H9 (cell line): ENCODE measurements at regions not wholly inside any gene's neighbourhood (a gene's known extent, or its start where the extent isn't known, plus 50 kb on each side); places are given as distances from the start of the nearest gene placed in this dataset.

Source experiments
- DNase-seq: peaks from one replicate; pipeline ENCODE4 v3.0.0-alpha.2; 2017
- H2AFZ ChIP-seq: one replicate; pipeline ENCODE4 v1.6.1; 2013; ENCODE audit warnings: mild to moderate bottlenecking, low read length, control low read depth, moderate library complexity
- H2AK5ac ChIP-seq: 2 replicates; pipeline ENCODE4 v1.6.1; 2013; ENCODE audit warnings: low read length, control low read depth, mixed read lengths; ENCODE audit not compliant: insufficient read length
- H2BK120ac ChIP-seq: one replicate; pipeline ENCODE4 v1.6.1; 2013; ENCODE audit warnings: low read depth, mild to moderate bottlenecking, low read length, control low read depth, inconsistent platforms; ENCODE audit not compliant: poor library complexity, severe bottlenecking
- H2BK12ac ChIP-seq: 2 replicates; pipeline ENCODE4 v1.6.1; 2013; ENCODE audit warnings: low read length, control low read depth, mixed read lengths, low read depth; ENCODE audit not compliant: insufficient read length
- H2BK15ac ChIP-seq: 2 replicates; pipeline ENCODE4 v1.6.1; 2013; ENCODE audit warnings: low read depth, low read length, control low read depth
- H2BK20ac ChIP-seq: one replicate; pipeline ENCODE4 v1.6.1; 2013; ENCODE audit warnings: low read depth, mild to moderate bottlenecking, low read length, control low read depth, inconsistent platforms; ENCODE audit not compliant: poor library complexity, severe bottlenecking
- H2BK5ac ChIP-seq: 2 replicates; pipeline ENCODE4 v1.6.1; 2013; ENCODE audit warnings: low read length, control low read depth, mixed read lengths; ENCODE audit not compliant: insufficient read length
- H3K14ac ChIP-seq: 2 replicates; pipeline ENCODE4 v1.6.1; 2013; ENCODE audit warnings: low read length, control low read depth; ENCODE audit not compliant: insufficient read depth
- H3K18ac ChIP-seq: 2 replicates; pipeline ENCODE4 v1.6.1; 2013; ENCODE audit warnings: low read depth, mild to moderate bottlenecking, mixed read lengths, low read length, control low read depth; ENCODE audit not compliant: insufficient read length
- H3K23ac ChIP-seq: 2 replicates; pipeline ENCODE4 v1.6.1; 2013; ENCODE audit warnings: low read length, control low read depth, mixed read lengths, low read depth; ENCODE audit not compliant: insufficient read length
- H3K23me2 ChIP-seq: 2 replicates; pipeline ENCODE4 v1.6.1; 2013; ENCODE audit warnings: low read depth, mild to moderate bottlenecking, mixed read lengths, low read length, control low read depth; ENCODE audit not compliant: insufficient read length, poor library complexity, severe bottlenecking
- H3K27ac ChIP-seq: 2 replicates; pipeline ENCODE4 v1.5.1; 2013; ENCODE audit warnings: low read length, control low read depth, mixed read lengths, low read depth; ENCODE audit not compliant: insufficient read length
- H3K27me3 ChIP-seq: 2 replicates; pipeline ENCODE4 v1.6.1; 2013; ENCODE audit warnings: low read length, control low read depth, inconsistent platforms; ENCODE audit not compliant: insufficient read depth
- H3K4ac ChIP-seq: 2 replicates; pipeline ENCODE4 v1.6.1; 2013; ENCODE audit warnings: low read depth, mild to moderate bottlenecking, control low read depth, inconsistent platforms, low read length, moderate library complexity
- H3K4me1 ChIP-seq: 2 replicates; pipeline ENCODE4 v1.6.1; 2013; ENCODE audit warnings: low read length, control low read depth, inconsistent platforms; ENCODE audit not compliant: insufficient read depth
- H3K4me2 ChIP-seq: 2 replicates; pipeline ENCODE4 v1.6.1; 2013; ENCODE audit warnings: low read length, control low read depth, mixed read lengths; ENCODE audit not compliant: insufficient read length, insufficient read depth
- H3K56ac ChIP-seq: 2 replicates; pipeline ENCODE4 v1.6.1; 2013; ENCODE audit warnings: low read depth, mild to moderate bottlenecking, mixed read lengths, low read length, control low read depth; ENCODE audit not compliant: insufficient read length
- H3K79me1 ChIP-seq: 2 replicates; pipeline ENCODE4 v1.6.1; 2013; ENCODE audit warnings: low read depth, mild to moderate bottlenecking, moderate library complexity, low read length, control low read depth, inconsistent platforms; ENCODE audit not compliant: insufficient read depth, poor library complexity, severe bottlenecking
- H3K79me2 ChIP-seq: 2 replicates; pipeline ENCODE4 v1.6.1; 2013; ENCODE audit warnings: low read length, control low read depth, inconsistent platforms; ENCODE audit not compliant: insufficient read depth
- H3K9ac ChIP-seq: 2 replicates; pipeline ENCODE4 v1.6.1; 2013; ENCODE audit warnings: low read length, control low read depth, mixed read lengths; ENCODE audit not compliant: insufficient read length; ENCODE audit errors: extremely low read depth
- H3K9me3 ChIP-seq: one replicate; pipeline ENCODE4 v1.6.1; 2013; ENCODE audit warnings: low read depth, low read length, inconsistent platforms; ENCODE audit not compliant: control insufficient read depth
- H3T11ph ChIP-seq: one replicate; pipeline ENCODE4 v1.6.1; 2013; ENCODE audit warnings: mild to moderate bottlenecking, low read length, control low read depth, inconsistent platforms
- H4K20me1 ChIP-seq: one replicate; pipeline ENCODE4 v1.6.1; 2013; ENCODE audit not compliant: control insufficient read depth, insufficient read length, insufficient read depth
- H4K5ac ChIP-seq: 2 replicates; pipeline ENCODE4 v1.6.1; 2013; ENCODE audit warnings: low read depth, mild to moderate bottlenecking, mixed read lengths, low read length, control low read depth; ENCODE audit not compliant: insufficient read length
- H4K8ac ChIP-seq: replicated peaks from 2 replicates; pipeline ENCODE4 v1.6.1; 2013; ENCODE audit warnings: low read length, control low read depth, mixed read lengths, low read depth; ENCODE audit not compliant: insufficient read length
- H4K91ac ChIP-seq: 2 replicates; pipeline ENCODE4 v1.6.1; 2013; ENCODE audit warnings: low read depth, mild to moderate bottlenecking, moderate library complexity, mixed read lengths, low read length, control low read depth; ENCODE audit not compliant: insufficient read length
- H3K27ac Mint-ChIP-seq, 3 experiments: 2 replicates in 2 of 3; 3 replicates in 1 of 3; pipeline ENCODE4 v1.8.0; 2020 to 2021; ENCODE audit warnings: mixed read lengths in 3 of 3, mild to moderate bottlenecking in 1 of 3, moderate library complexity in 1 of 3
- H3K27me3 Mint-ChIP-seq: 2 replicates; pipeline ENCODE4 v1.8.0; 2021; ENCODE audit warnings: low read depth, mild to moderate bottlenecking, moderate library complexity, mixed read lengths
- H3K36me3 Mint-ChIP-seq, 3 experiments: 2 replicates in 2 of 3; 3 replicates in 1 of 3; pipeline ENCODE4 v1.8.0; 2020 to 2021; ENCODE audit warnings: low read depth in 3 of 3, mixed read lengths in 3 of 3; ENCODE audit not compliant: insufficient read depth in 1 of 3
- H3K4me1 Mint-ChIP-seq, 2 experiments: 2 replicates each; pipeline ENCODE4 v1.8.0; 2020; ENCODE audit warnings: mixed read lengths in 2 of 2
- H3K4me3 Mint-ChIP-seq, 2 experiments: 2 replicates in 1 of 2; 3 replicates in 1 of 2; pipeline ENCODE4 v1.8.0; 2020 to 2021; ENCODE audit warnings: mild to moderate bottlenecking in 2 of 2, mixed read lengths in 2 of 2, moderate library complexity in 1 of 2
- H3K9me3 Mint-ChIP-seq, 2 experiments: 2 replicates in 1 of 2; 3 replicates in 1 of 2; pipeline ENCODE4 v1.8.0; 2020; ENCODE audit warnings: mild to moderate bottlenecking in 2 of 2, mixed read lengths in 2 of 2, moderate library complexity in 1 of 2
- WGBS: extraction: QIAGEN DNeasy Blood & Tissue Kit; methylation state at CpG from one replicate; pipeline ENCODE4 v1.1.7; 2013; ENCODE audit warnings: missing lambda C conversion rate, low lambda C conversion rate, mixed read lengths; ENCODE audit not compliant: insufficient read length; ENCODE audit errors: extremely low coverage; 5-methylcytosine and 5-hydroxymethylcytosine counted together
- TF ChIP-seq, protein P1 (sequence below): fragments of 200-600 bp; sonication (generic); conservative IDR thresholded peaks from 3 replicates; pipeline ENCODE4 v1.8.0; 2021; ENCODE audit warnings: antibody characterized with exemption, mild to moderate bottlenecking

DNA sequence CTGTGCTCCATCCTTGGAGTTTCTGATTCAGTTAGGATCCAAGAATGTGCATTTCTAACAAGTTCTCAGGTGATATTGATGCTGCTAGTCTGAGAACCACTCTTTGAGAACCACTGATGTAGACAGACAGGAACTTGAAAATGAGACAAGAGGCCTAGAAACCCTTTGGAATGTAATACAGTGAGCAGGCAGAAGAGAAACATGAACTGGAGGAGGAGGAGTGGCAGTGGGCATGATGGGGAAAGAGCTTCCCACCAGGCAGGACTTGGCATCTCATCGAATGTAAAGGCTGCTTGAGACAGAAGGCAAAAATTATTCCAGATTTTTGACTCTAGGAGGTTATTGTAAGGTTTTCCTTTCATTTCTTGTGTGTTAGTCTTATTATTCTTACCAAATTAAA lies 295.8 kb upstream of the SGCD start:
- Histone ChIP-seq H2BK5ac (no peak overlapping the region), H2BK15ac (no peak overlapping the region), H4K8ac (no peak overlapping the region), H3K23ac (no peak overlapping the region), H4K91ac (no peak overlapping the region), H3K9ac (no peak overlapping the region), H3K4me2 (no peak overlapping the region), H3K27me3 (no peaks in the 10 kb centered on the region), H2BK12ac (no peak overlapping the region), H4K20me1 (no peaks in the 10 kb centered on the region), H2AFZ (no peak overlapping the region), H3K23me2 (no peaks in the 10 kb centered on the region), H3K27ac (no peak overlapping the region), H3K79me1 (no peaks in the 10 kb centered on the region), H3K56ac (no peak overlapping the region), H4K5ac (no peak overlapping the region), H2AK5ac (no peak overlapping the region), H3K4ac (no peak overlapping the region), H3K18ac (no peak overlapping the region), H3K4me1 (no peaks in the 10 kb centered on the region), H3T11ph (no peak overlapping the region), H2BK120ac (no peak overlapping the region), H3K14ac (no peak overlapping the region), H3K9me3 (no peaks in the 10 kb centered on the region), H2BK20ac (no peak overlapping the region), H3K79me2 (no peaks in the 10 kb centered on the region)
- H3K36me3 Mint-ChIP-seq: no peaks in the 10 kb centered on the region
- H3K4me1 Mint-ChIP-seq: peaks cover 15 to 19% of the 10 kb centered on the region in 2 experiments
- peaks cover 0 to 4% of the 10 kb centered on the region in 2 experiments; a peak in 2 of 5 replicates for H3K9me3 Mint-ChIP-seq
- no peak overlapping the region for H3K27ac Mint-ChIP-seq
- H3K27me3 Mint-ChIP-seq: no peaks in the 10 kb centered on the region; the same call in 1 of the 2 replicates
- no CpG with 5 or more reads among the region's 1 CpG for WGBS
- H3K4me3 Mint-ChIP-seq: no peak overlapping the region
- no peak for DNase-seq
- TF ChIP-seq, protein P1, sequence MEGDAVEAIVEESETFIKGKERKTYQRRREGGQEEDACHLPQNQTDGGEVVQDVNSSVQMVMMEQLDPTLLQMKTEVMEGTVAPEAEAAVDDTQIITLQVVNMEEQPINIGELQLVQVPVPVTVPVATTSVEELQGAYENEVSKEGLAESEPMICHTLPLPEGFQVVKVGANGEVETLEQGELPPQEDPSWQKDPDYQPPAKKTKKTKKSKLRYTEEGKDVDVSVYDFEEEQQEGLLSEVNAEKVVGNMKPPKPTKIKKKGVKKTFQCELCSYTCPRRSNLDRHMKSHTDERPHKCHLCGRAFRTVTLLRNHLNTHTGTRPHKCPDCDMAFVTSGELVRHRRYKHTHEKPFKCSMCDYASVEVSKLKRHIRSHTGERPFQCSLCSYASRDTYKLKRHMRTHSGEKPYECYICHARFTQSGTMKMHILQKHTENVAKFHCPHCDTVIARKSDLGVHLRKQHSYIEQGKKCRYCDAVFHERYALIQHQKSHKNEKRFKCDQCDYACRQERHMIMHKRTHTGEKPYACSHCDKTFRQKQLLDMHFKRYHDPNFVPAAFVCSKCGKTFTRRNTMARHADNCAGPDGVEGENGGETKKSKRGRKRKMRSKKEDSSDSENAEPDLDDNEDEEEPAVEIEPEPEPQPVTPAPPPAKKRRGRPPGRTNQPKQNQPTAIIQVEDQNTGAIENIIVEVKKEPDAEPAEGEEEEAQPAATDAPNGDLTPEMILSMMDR: no peak
